GM23338 (cell line): ENCODE measurements at regions not wholly inside any gene's neighbourhood (a gene's known extent, or its start where the extent isn't known, plus 50 kb on each side); places are given as distances from the start of the nearest gene placed in this dataset.

ENCODE experiments used
- ATAC-seq: fragments of 200-7000 bp; cut with Tn5 transposase; 3 replicates; pipeline ENCODE4 v1.9.1; 2020
- DNase-seq: peaks from one replicate; pipeline ENCODE4 v3.0.0-alpha.2; 2015; ENCODE audit warnings: low spot score
- H2AFZ ChIP-seq: fragments of 200-600 bp; sonication (generic); 2 replicates; pipeline ENCODE4 v1.8.0; 2016; ENCODE audit warnings: antibody characterized with exemption, mild to moderate bottlenecking, moderate library complexity
- H3F3A ChIP-seq: fragments of 200-600 bp; sonication (generic); replicated peaks from 2 replicates; pipeline ENCODE4 v1.8.0; 2017; ENCODE audit warnings: antibody characterized with exemption, mixed run types, low read depth
- H3K27ac ChIP-seq: fragments of 200-600 bp; sonication (generic); 2 replicates; pipeline ENCODE4 v1.6.1; 2016; ENCODE audit warnings: low read depth
- H3K27me3 ChIP-seq: fragments of 200-600 bp; sonication (generic); 2 replicates; pipeline ENCODE4 v1.8.0; 2016; ENCODE audit warnings: mild to moderate bottlenecking, mixed run types, moderate library complexity; ENCODE audit not compliant: insufficient read depth
- H3K36me3 ChIP-seq: fragments of 200-600 bp; sonication (generic); 2 replicates; pipeline ENCODE4 v1.8.0; 2016; ENCODE audit warnings: mild to moderate bottlenecking; ENCODE audit not compliant: insufficient read depth
- H3K4me1 ChIP-seq: fragments of 200-600 bp; sonication (generic); 2 replicates; pipeline ENCODE4 v1.8.0; 2016; ENCODE audit warnings: mild to moderate bottlenecking, moderate library complexity; ENCODE audit not compliant: insufficient read depth
- H3K4me2 ChIP-seq: fragments of 200-600 bp; sonication (generic); 2 replicates; pipeline ENCODE4 v1.7.1; 2017; ENCODE audit warnings: mixed run types
- H3K4me3 ChIP-seq: fragments of 200-600 bp; sonication (generic); 2 replicates; pipeline ENCODE4 v1.6.1; 2016; ENCODE audit warnings: mixed run types
- H3K79me2 ChIP-seq: fragments of 200-600 bp; sonication (generic); replicated peaks from 2 replicates; pipeline ENCODE4 v1.8.0; 2017; ENCODE audit warnings: mild to moderate bottlenecking; ENCODE audit not compliant: insufficient read depth
- H3K9me2 ChIP-seq: fragments of 200-600 bp; sonication (generic); 2 replicates; pipeline ENCODE4 v1.8.0; 2017; ENCODE audit not compliant: insufficient read depth
- H4K20me1 ChIP-seq: fragments of 200-600 bp; sonication (generic); replicated peaks from 2 replicates; pipeline ENCODE4 v1.8.0; 2017; ENCODE audit warnings: mild to moderate bottlenecking; ENCODE audit not compliant: insufficient read depth
- H3K27ac Mint-ChIP-seq: 2 replicates; pipeline ENCODE4 v1.8.0; 2020; ENCODE audit warnings: inconsistent platforms, mild to moderate bottlenecking, moderate library complexity, mixed read lengths
- H3K27me3 Mint-ChIP-seq: 3 replicates; pipeline ENCODE4 v1.8.0; 2022; ENCODE audit warnings: low read depth, mild to moderate bottlenecking, moderate library complexity, mixed read lengths, inconsistent platforms; ENCODE audit not compliant: insufficient read depth, poor library complexity
- H3K36me3 Mint-ChIP-seq: 3 replicates; pipeline ENCODE4 v1.8.0; 2021; ENCODE audit warnings: low read depth, mild to moderate bottlenecking, inconsistent platforms, moderate library complexity, mixed read lengths
- H3K4me1 Mint-ChIP-seq: 3 replicates; pipeline ENCODE4 v1.8.0; 2020; ENCODE audit warnings: mild to moderate bottlenecking, inconsistent platforms, mixed read lengths
- H3K4me3 Mint-ChIP-seq: 3 replicates; pipeline ENCODE4 v1.8.0; 2021; ENCODE audit warnings: moderate library complexity, mild to moderate bottlenecking, inconsistent platforms, mixed read lengths
- H3K9me3 Mint-ChIP-seq: 3 replicates; pipeline ENCODE4 v1.8.0; 2020; ENCODE audit warnings: moderate library complexity, mild to moderate bottlenecking, inconsistent platforms, mixed read lengths
- CTCF ChIP-seq, 2 experiments: fragments of 200-600 bp in 1 of 2; sonication (generic) in 1 of 2; conservative IDR thresholded peaks; 2 replicates each; pipeline versions ENCODE4 v1.5.1 to v1.6.1; 2016 to 2017; ENCODE audit warnings: antibody characterized with exemption in 2 of 2, low read depth in 2 of 2, mild to moderate bottlenecking in 2 of 2, moderate library complexity in 1 of 2
- EZH2 ChIP-seq: fragments of 200-600 bp; sonication (generic); IDR thresholded peaks from one replicate; pipeline ENCODE4 v1.8.0; 2017; ENCODE audit warnings: antibody characterized with exemption, mild to moderate bottlenecking, low read depth; ENCODE audit not compliant: unreplicated experiment
- EZH2phosphoT487 ChIP-seq: fragments of 200-600 bp; sonication (generic); IDR thresholded peaks from one replicate; pipeline ENCODE4 v1.8.1; 2018; ENCODE audit warnings: antibody characterized with exemption; ENCODE audit not compliant: unreplicated experiment
- JUNB ChIP-seq: IDR thresholded peaks from one replicate; pipeline ENCODE4 v1.6.1; 2016; ENCODE audit warnings: antibody characterized with exemption; ENCODE audit not compliant: unreplicated experiment
- NANOG ChIP-seq: IDR thresholded peaks from 2 replicates; pipeline ENCODE4 v1.6.1; 2016; ENCODE audit warnings: antibody characterized with exemption, borderline replicate concordance
- POLR2AphosphoS5 ChIP-seq: IDR thresholded peaks from 2 replicates; pipeline ENCODE4 v1.6.1; 2016; ENCODE audit warnings: antibody characterized with exemption, low read depth
- STAT1 ChIP-seq: IDR thresholded peaks from one replicate; pipeline ENCODE4 v1.6.1; 2016; ENCODE audit warnings: antibody characterized with exemption; ENCODE audit not compliant: unreplicated experiment
- ZNF114 ChIP-seq: fragments of 250-450 bp; sonication (Bioruptor Pico); IDR thresholded peaks from 2 replicates; pipeline ENCODE4 v1.5.0; 2020; ENCODE audit warnings: mild to moderate bottlenecking, moderate library complexity
- ZNF331 ChIP-seq: fragments of 250-450 bp; sonication (Bioruptor Pico); IDR thresholded peaks from 2 replicates; pipeline ENCODE4 v1.5.0; 2020; ENCODE audit warnings: low read depth, mild to moderate bottlenecking, moderate library complexity
- ZNF462 ChIP-seq: fragments of 250-450 bp; sonication (Bioruptor Pico); IDR thresholded peaks from 2 replicates; pipeline ENCODE4 v1.5.0; 2020; ENCODE audit warnings: mild to moderate bottlenecking, moderate library complexity

- Mint-ChIP-seq H3K27me3 (no peaks in the 10 kb centered on the region), H3K4me1 (peaks cover 18% of the 10 kb centered on the region), H3K4me3 (no peak overlapping the region), H3K9me3 (no peaks in the 10 kb centered on the region), H3K36me3 (no peaks in the 10 kb centered on the region), H3K27ac (no peak overlapping the region)
- no peaks in the 10 kb centered on the region for H3K79me2 ChIP-seq
- TF ChIP-seq JUNB (no peak), EZH2phosphoT487 (no peak)
- H4K20me1 ChIP-seq, result no peaks in the 10 kb centered on the region
- no peak for DNase-seq
- H3K27ac ChIP-seq, result no peak overlapping the region
- H3K4me2 ChIP-seq, result no peak overlapping the region
- H3K4me1 ChIP-seq, result peaks cover 13% of the 10 kb centered on the region
- H2AFZ ChIP-seq, result no peak overlapping the region
- H3K27me3 ChIP-seq, result no peaks in the 10 kb centered on the region
- ATAC-seq, result no peak
- no peaks in the 10 kb centered on the region for H3K9me2 ChIP-seq
- no peaks in the 10 kb centered on the region; the same call in 1 of the 2 replicates for H3F3A ChIP-seq
- no peaks in the 10 kb centered on the region for H3K36me3 ChIP-seq
- H3K4me3 ChIP-seq, result no peak overlapping the region
These were observed 222.0 kb upstream of the LHX5 start for GRCh38 chr12:113693693-113694092.

DNA sequence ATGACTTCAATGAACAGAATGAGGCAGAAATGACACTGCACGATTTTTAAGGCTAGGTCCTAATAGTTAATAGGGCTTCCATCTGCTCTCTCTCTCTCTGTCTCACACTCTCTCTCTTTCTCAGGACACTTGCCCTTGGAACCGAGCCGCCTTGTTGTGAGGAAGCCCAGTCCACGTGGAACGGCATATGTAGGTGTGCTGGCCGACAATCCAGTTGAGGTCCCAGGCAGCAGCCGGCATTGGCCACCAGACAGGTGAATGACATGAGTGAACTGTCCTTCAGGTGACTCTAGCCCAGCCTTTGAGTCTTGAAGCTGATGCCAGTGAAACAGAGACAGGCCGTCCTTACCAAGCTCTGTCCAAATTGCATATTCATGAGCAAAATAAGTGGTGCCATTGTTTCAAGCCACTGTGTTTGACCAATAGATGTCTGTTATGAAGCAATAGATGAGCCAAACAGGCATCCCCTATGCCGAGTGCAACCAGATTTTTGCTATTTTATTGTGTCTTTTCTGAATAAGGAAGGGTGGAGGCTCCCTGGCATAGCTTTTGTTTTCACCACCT is 217.5 kb upstream of the LHX5 start:
- Histone ChIP-seq H3K9me2 (no peaks in the 10 kb centered on the region), H3K4me2 (no peak overlapping the region), H4K20me1 (no peaks in the 10 kb centered on the region; the same call in 1 of the 2 replicates), H3F3A (no peaks in the 10 kb centered on the region), H2AFZ (no peak overlapping the region), H3K36me3 (no peaks in the 10 kb centered on the region), H3K27ac (no peak overlapping the region), H3K79me2 (no peaks in the 10 kb centered on the region), H3K4me3 (no peak overlapping the region), H3K4me1 (no peaks in the 10 kb centered on the region), H3K27me3 (no peaks in the 10 kb centered on the region)
- H3K4me3 Mint-ChIP-seq, result no peak overlapping the region
- H3K4me1 Mint-ChIP-seq, result no peaks in the 10 kb centered on the region
- H3K27ac Mint-ChIP-seq, result no peak overlapping the region
- TF ChIP-seq POLR2AphosphoS5, result no peak
- TF ChIP-seq NANOG, result no peak
- no peak for TF ChIP-seq EZH2phosphoT487
- no peak for TF ChIP-seq ZNF114
- TF ChIP-seq STAT1, result no peak
- no peaks in the 10 kb centered on the region for H3K9me3 Mint-ChIP-seq
- H3K27me3 Mint-ChIP-seq, result peaks cover 1% of the 10 kb centered on the region
- H3K36me3 Mint-ChIP-seq, result no peaks in the 10 kb centered on the region
- ATAC-seq (no peak), DNase-seq (no peak)

- peaks cover 3% of the 10 kb centered on the region; the same call in 1 of the 3 replicates for H3K4me1 Mint-ChIP-seq
- Histone ChIP-seq H3K4me3 (no peak overlapping the region), H3K27me3 (no peaks in the 10 kb centered on the region), H3K4me2 (no peak overlapping the region), H3K4me1 (no peaks in the 10 kb centered on the region), H3K27ac (no peak overlapping the region), H3K79me2 (no peaks in the 10 kb centered on the region), H3F3A (no peaks in the 10 kb centered on the region), H4K20me1 (no peaks in the 10 kb centered on the region; the same call in 1 of the 2 replicates), H2AFZ (no peak overlapping the region), H3K9me2 (no peaks in the 10 kb centered on the region), H3K36me3 (no peaks in the 10 kb centered on the region)
- H3K36me3 Mint-ChIP-seq, result no peaks in the 10 kb centered on the region
- H3K9me3 Mint-ChIP-seq, result no peaks in the 10 kb centered on the region
- ATAC-seq (no peak), DNase-seq (no peak)
- no peak overlapping the region for H3K27ac Mint-ChIP-seq
- H3K4me3 Mint-ChIP-seq, result no peak overlapping the region
- H3K27me3 Mint-ChIP-seq, result peaks cover 1% of the 10 kb centered on the region
- no peak for TF ChIP-seq ZNF462 (CRISPR knock-in tag)
- TF ChIP-seq ZNF331 (CRISPR knock-in tag), result no peak
- no peak for TF ChIP-seq CTCF (conservative IDR thresholded peaks at IDR 0.05; ENCODE audit: low read depth in 2 of 2)
- no peak for TF ChIP-seq EZH2phosphoT487
- TF ChIP-seq POLR2AphosphoS5, result no peak
- no peak for TF ChIP-seq EZH2
- no peak for TF ChIP-seq NANOG
These were observed 216.6 kb upstream of the LHX5 start for GRCh38 chr12:113688313-113688712.
